ENCODE measurements at regions not wholly inside any gene's neighbourhood (a gene's known extent, or its start where the extent isn't known, plus 50 kb on each side); places are given as distances from the start of the nearest gene placed in this dataset.

GRCh38 chr18:78521136-78521535 lies 458.5 kb upstream of the SALL3 start:
- no peaks in the 10 kb centered on the region for H3K36me3 ChIP-seq (replicated peaks; ENCODE audit: low read depth, low read length)
- no peak overlapping the region for H2AFZ ChIP-seq (ENCODE audit: low read depth, low read length)
- H3K27me3 ChIP-seq (ENCODE audit: low read depth, low read length), result no peaks in the 10 kb centered on the region
- no peaks in the 10 kb centered on the region for H4K20me1 ChIP-seq (ENCODE audit: insufficient read depth, low read length)
- H3K79me2 ChIP-seq (ENCODE audit: low read length), result no peaks in the 10 kb centered on the region
- H3K9ac ChIP-seq (ENCODE audit: low read length), result no peak overlapping the region
- no peak overlapping the region for H3K27ac ChIP-seq (ENCODE audit: low read length)
- H3K4me2 ChIP-seq (ENCODE audit: low read length), result no peak overlapping the region
- no peak overlapping the region for H3K4me3 ChIP-seq (ENCODE audit: low read length)
- peaks cover 9% of the 10 kb centered on the region for H3K9me3 ChIP-seq (ENCODE audit: insufficient read depth, low read length)
- TF ChIP-seq EZH2phosphoT487 (IDR thresholded peaks at IDR 0.05; ENCODE audit: low read depth) (no peak), CTCF (IDR thresholded peaks at IDR 0.05; ENCODE audit: low read depth, low read length) (no peak)
- H3K4me1 ChIP-seq (ENCODE audit: low read length), result peaks cover 6% of the 10 kb centered on the region; the same call in 1 of the 2 replicates

GRCh38 chr18:78521744-78522143 lies 457.9 kb upstream of the SALL3 start:
- peaks cover 6% of the 10 kb centered on the region; the same call in 1 of the 2 replicates for H3K4me1 ChIP-seq (ENCODE audit: low read length)
- no peaks in the 10 kb centered on the region for H3K36me3 ChIP-seq (replicated peaks; ENCODE audit: low read depth, low read length)
- H3K27me3 ChIP-seq (ENCODE audit: low read depth, low read length), result no peaks in the 10 kb centered on the region
- no peaks in the 10 kb centered on the region for H3K79me2 ChIP-seq (ENCODE audit: low read length)
- H3K4me3 ChIP-seq (ENCODE audit: low read length), result no peak overlapping the region
- no peak overlapping the region for H3K9ac ChIP-seq (ENCODE audit: low read length)
- H2AFZ ChIP-seq (ENCODE audit: low read depth, low read length), result no peak overlapping the region
- no peak overlapping the region for H3K4me2 ChIP-seq (ENCODE audit: low read length)
- H3K9me3 ChIP-seq (ENCODE audit: insufficient read depth, low read length), result peaks cover 9% of the 10 kb centered on the region
- H3K27ac ChIP-seq (ENCODE audit: low read length), result no peak overlapping the region
- TF ChIP-seq CTCF (IDR thresholded peaks at IDR 0.05; ENCODE audit: low read depth, low read length) (no peak), EZH2phosphoT487 (IDR thresholded peaks at IDR 0.05; ENCODE audit: low read depth) (no peak)
- H4K20me1 ChIP-seq (ENCODE audit: insufficient read depth, low read length), result no peaks in the 10 kb centered on the region

- peaks cover 9% of the 10 kb centered on the region for H3K9me3 ChIP-seq (ENCODE audit: insufficient read depth, low read length)
- TF ChIP-seq EZH2phosphoT487 (IDR thresholded peaks at IDR 0.05; ENCODE audit: low read depth) (no peak), CTCF (IDR thresholded peaks at IDR 0.05; ENCODE audit: low read depth, low read length) (no peak)
- no peaks in the 10 kb centered on the region for H3K79me2 ChIP-seq (ENCODE audit: low read length)
- H3K4me2 ChIP-seq (ENCODE audit: low read length), result no peak overlapping the region
- no peaks in the 10 kb centered on the region for H3K36me3 ChIP-seq (replicated peaks; ENCODE audit: low read depth, low read length)
- no peak overlapping the region for H3K4me3 ChIP-seq (ENCODE audit: low read length)
- H3K27me3 ChIP-seq (ENCODE audit: low read depth, low read length), result no peaks in the 10 kb centered on the region
- H2AFZ ChIP-seq (ENCODE audit: low read depth, low read length), result no peak overlapping the region
- H3K9ac ChIP-seq (ENCODE audit: low read length), result no peak overlapping the region
- no peaks in the 10 kb centered on the region for H4K20me1 ChIP-seq (ENCODE audit: insufficient read depth, low read length)
- H3K4me1 ChIP-seq (ENCODE audit: low read length), result peaks cover 6% of the 10 kb centered on the region; the same call in 1 of the 2 replicates
- H3K27ac ChIP-seq (ENCODE audit: low read length), result no peak overlapping the region
Measured at GRCh38 chr18:78522507-78522906, 457.1 kb upstream of the SALL3 start.

GRCh38 chr18:78523850-78524249 lies 455.8 kb upstream of the SALL3 start:
- peaks cover 6% of the 10 kb centered on the region for H3K9me3 ChIP-seq (ENCODE audit: insufficient read depth, low read length)
- H4K20me1 ChIP-seq (ENCODE audit: insufficient read depth, low read length), result no peaks in the 10 kb centered on the region
- no peak overlapping the region for H3K4me3 ChIP-seq (ENCODE audit: low read length)
- H3K27me3 ChIP-seq (ENCODE audit: low read depth, low read length), result no peaks in the 10 kb centered on the region
- H3K4me2 ChIP-seq (ENCODE audit: low read length), result no peak overlapping the region
- no peaks in the 10 kb centered on the region for H3K36me3 ChIP-seq (replicated peaks; ENCODE audit: low read depth, low read length)
- peaks cover 6% of the 10 kb centered on the region; the same call in 1 of the 2 replicates for H3K4me1 ChIP-seq (ENCODE audit: low read length)
- TF ChIP-seq EZH2phosphoT487 (IDR thresholded peaks at IDR 0.05; ENCODE audit: low read depth) (no peak), CTCF (IDR thresholded peaks at IDR 0.05; ENCODE audit: low read depth, low read length) (no peak)
- H3K27ac ChIP-seq (ENCODE audit: low read length), result no peak overlapping the region
- H3K79me2 ChIP-seq (ENCODE audit: low read length), result no peaks in the 10 kb centered on the region
- no peak overlapping the region for H2AFZ ChIP-seq (ENCODE audit: low read depth, low read length)
- no peak overlapping the region for H3K9ac ChIP-seq (ENCODE audit: low read length)
